ENCODE measurements at regions not wholly inside any gene's neighbourhood (a gene's known extent, or its start where the extent isn't known, plus 50 kb on each side); places are given as distances from the start of the nearest gene placed in this dataset.
"Not testable (repeated sequence)": the region's sequence is repeated elsewhere in the genome, so short reads cannot be mapped to it uniquely, and the experiment has no call there.

- no peak for DNase-seq
These were observed 125.3 kb downstream of the EBLN2 start for GRCh38 chr3:73186741-73187140.

- no peak for DNase-seq
These were observed 125.9 kb downstream of the EBLN2 start for GRCh38 chr3:73187328-73187727.

GRCh38 chr3:73188707-73189106 lies 127.2 kb downstream of the EBLN2 start:
- DNase-seq: no peak

- no peak for DNase-seq
These were observed 130.7 kb downstream of the EBLN2 start for GRCh38 chr3:73192036-73192738.

GRCh38 chr3:73193943-73194342 lies 132.5 kb downstream of the EBLN2 start:
- not testable (repeated sequence) for DNase-seq

GRCh38 chr3:73197187-73197586 lies 135.7 kb downstream of the EBLN2 start:
- no peak for DNase-seq

GRCh38 chr3:73203101-73203500 lies 141.6 kb downstream of the EBLN2 start:
- DNase-seq: no peak

GRCh38 chr3:73203633-73204032 lies 142.2 kb downstream of the EBLN2 start:
- DNase-seq: no peak

GRCh38 chr3:73204841-73205240 lies 143.4 kb downstream of the EBLN2 start:
- no peak for DNase-seq

- no peak for DNase-seq
These were observed 144.6 kb downstream of the EBLN2 start for GRCh38 chr3:73206030-73206429.

- no peak for DNase-seq
These were observed 146.5 kb downstream of the EBLN2 start for GRCh38 chr3:73207946-73208440.

GRCh38 chr3:73210759-73211158 lies 149.3 kb downstream of the EBLN2 start:
- DNase-seq: no peak

- no peak for DNase-seq
These were observed 151.2 kb downstream of the EBLN2 start for GRCh38 chr3:73212683-73213082.

GRCh38 chr3:73213896-73214295 lies 152.4 kb downstream of the EBLN2 start:
- DNase-seq: no peak

GRCh38 chr3:73214846-73215245 lies 153.4 kb downstream of the EBLN2 start:
- DNase-seq: no peak

GRCh38 chr3:73215281-73215680 lies 153.8 kb downstream of the EBLN2 start:
- no peak for DNase-seq

- no peak for DNase-seq
These were observed 154.4 kb downstream of the EBLN2 start for GRCh38 chr3:73215901-73216300.

GRCh38 chr3:73216310-73216709 lies 154.9 kb downstream of the EBLN2 start:
- no peak for DNase-seq

GRCh38 chr3:73222126-73222525 lies 160.7 kb downstream of the EBLN2 start:
- no peak for DNase-seq

GRCh38 chr3:73225146-73225855 lies 163.8 kb downstream of the EBLN2 start:
- DNase-seq: no peak

GRCh38 chr3:73225991-73226390 lies 164.5 kb downstream of the EBLN2 start:
- no peak for DNase-seq

GRCh38 chr3:73228000-73228399 lies 166.5 kb downstream of the EBLN2 start:
- no peak for DNase-seq

- peak; percentile 16 for DNase-seq
These were observed 167.0 kb downstream of the EBLN2 start for GRCh38 chr3:73228437-73228836.

- no peak for DNase-seq
These were observed 167.5 kb downstream of the EBLN2 start for GRCh38 chr3:73228959-73229358.
